ENCODE measurements at regions not wholly inside any gene's neighbourhood (a gene's known extent, or its start where the extent isn't known, plus 50 kb on each side); places are given as distances from the start of the nearest gene placed in this dataset.

- TF ChIP-seq, protein P1, sequence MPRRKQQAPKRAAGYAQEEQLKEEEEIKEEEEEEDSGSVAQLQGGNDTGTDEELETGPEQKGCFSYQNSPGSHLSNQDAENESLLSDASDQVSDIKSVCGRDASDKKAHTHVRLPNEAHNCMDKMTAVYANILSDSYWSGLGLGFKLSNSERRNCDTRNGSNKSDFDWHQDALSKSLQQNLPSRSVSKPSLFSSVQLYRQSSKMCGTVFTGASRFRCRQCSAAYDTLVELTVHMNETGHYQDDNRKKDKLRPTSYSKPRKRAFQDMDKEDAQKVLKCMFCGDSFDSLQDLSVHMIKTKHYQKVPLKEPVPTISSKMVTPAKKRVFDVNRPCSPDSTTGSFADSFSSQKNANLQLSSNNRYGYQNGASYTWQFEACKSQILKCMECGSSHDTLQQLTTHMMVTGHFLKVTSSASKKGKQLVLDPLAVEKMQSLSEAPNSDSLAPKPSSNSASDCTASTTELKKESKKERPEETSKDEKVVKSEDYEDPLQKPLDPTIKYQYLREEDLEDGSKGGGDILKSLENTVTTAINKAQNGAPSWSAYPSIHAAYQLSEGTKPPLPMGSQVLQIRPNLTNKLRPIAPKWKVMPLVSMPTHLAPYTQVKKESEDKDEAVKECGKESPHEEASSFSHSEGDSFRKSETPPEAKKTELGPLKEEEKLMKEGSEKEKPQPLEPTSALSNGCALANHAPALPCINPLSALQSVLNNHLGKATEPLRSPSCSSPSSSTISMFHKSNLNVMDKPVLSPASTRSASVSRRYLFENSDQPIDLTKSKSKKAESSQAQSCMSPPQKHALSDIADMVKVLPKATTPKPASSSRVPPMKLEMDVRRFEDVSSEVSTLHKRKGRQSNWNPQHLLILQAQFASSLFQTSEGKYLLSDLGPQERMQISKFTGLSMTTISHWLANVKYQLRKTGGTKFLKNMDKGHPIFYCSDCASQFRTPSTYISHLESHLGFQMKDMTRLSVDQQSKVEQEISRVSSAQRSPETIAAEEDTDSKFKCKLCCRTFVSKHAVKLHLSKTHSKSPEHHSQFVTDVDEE (CRISPR knock-in tag; IDR thresholded peaks at IDR 0.05): no peak
- TF ChIP-seq ZNF8 (CRISPR knock-in tag; IDR thresholded peaks at IDR 0.05) (no peak), ISL1 (CRISPR knock-in tag; IDR thresholded peaks at IDR 0.05) (no peak), ESRRG (CRISPR knock-in tag; IDR thresholded peaks at IDR 0.05) (no peak), CSDC2 (CRISPR knock-in tag; IDR thresholded peaks at IDR 0.05) (no peak)
Observed at GRCh38 chr5:136518174-136518573, 152.8 kb upstream of the TRPC7 start (continued).

GRCh38 chr5:136517755-136518154 lies 152.4 kb upstream of the TRPC7 start:
- no peak for ATAC-seq

GRCh38 chr5:136516637-136517036 lies 151.3 kb upstream of the TRPC7 start:
- ATAC-seq: no peak
- TF ChIP-seq TCF4 (CRISPR knock-in tag; IDR thresholded peaks at IDR 0.05; ENCODE audit: borderline replicate concordance) (no peak), GLIS3 (CRISPR knock-in tag; IDR thresholded peaks at IDR 0.05) (no peak), POU6F1 (CRISPR knock-in tag; IDR thresholded peaks at IDR 0.05; ENCODE audit: borderline replicate concordance, low read depth) (no peak), OSR1 (CRISPR knock-in tag; IDR thresholded peaks at IDR 0.05) (no peak)
- TF ChIP-seq, protein P2, sequence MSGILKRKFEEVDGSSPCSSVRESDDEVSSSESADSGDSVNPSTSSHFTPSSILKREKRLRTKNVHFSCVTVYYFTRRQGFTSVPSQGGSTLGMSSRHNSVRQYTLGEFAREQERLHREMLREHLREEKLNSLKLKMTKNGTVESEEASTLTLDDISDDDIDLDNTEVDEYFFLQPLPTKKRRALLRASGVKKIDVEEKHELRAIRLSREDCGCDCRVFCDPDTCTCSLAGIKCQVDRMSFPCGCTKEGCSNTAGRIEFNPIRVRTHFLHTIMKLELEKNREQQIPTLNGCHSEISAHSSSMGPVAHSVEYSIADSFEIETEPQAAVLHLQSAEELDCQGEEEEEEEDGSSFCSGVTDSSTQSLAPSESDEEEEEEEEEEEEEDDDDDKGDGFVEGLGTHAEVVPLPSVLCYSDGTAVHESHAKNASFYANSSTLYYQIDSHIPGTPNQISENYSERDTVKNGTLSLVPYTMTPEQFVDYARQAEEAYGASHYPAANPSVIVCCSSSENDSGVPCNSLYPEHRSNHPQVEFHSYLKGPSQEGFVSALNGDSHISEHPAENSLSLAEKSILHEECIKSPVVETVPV (CRISPR knock-in tag; IDR thresholded peaks at IDR 0.05): no peak

More at GRCh38 chr5:136517755-136518154, 152.4 kb upstream of the TRPC7 start:
- TF ChIP-seq GLIS3 (CRISPR knock-in tag; IDR thresholded peaks at IDR 0.05) (no peak), ZNF70 (CRISPR knock-in tag; IDR thresholded peaks at IDR 0.05) (no peak), CSDC2 (CRISPR knock-in tag; IDR thresholded peaks at IDR 0.05) (no peak), ZC3H10 (CRISPR knock-in tag; IDR thresholded peaks at IDR 0.05) (no peak), ZNF565 (CRISPR knock-in tag; conservative IDR thresholded peaks at IDR 0.05; ENCODE audit: low read depth) (no peak), PPARA (CRISPR knock-in tag; IDR thresholded peaks at IDR 0.05; ENCODE audit: borderline replicate concordance) (no peak)
- TF ChIP-seq, protein P1 (CRISPR knock-in tag; IDR thresholded peaks at IDR 0.05): no peak
- TF ChIP-seq, protein P3, sequence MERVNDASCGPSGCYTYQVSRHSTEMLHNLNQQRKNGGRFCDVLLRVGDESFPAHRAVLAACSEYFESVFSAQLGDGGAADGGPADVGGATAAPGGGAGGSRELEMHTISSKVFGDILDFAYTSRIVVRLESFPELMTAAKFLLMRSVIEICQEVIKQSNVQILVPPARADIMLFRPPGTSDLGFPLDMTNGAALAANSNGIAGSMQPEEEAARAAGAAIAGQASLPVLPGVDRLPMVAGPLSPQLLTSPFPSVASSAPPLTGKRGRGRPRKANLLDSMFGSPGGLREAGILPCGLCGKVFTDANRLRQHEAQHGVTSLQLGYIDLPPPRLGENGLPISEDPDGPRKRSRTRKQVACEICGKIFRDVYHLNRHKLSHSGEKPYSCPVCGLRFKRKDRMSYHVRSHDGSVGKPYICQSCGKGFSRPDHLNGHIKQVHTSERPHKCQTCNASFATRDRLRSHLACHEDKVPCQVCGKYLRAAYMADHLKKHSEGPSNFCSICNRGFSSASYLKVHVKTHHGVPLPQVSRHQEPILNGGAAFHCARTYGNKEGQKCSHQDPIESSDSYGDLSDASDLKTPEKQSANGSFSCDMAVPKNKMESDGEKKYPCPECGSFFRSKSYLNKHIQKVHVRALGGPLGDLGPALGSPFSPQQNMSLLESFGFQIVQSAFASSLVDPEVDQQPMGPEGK (CRISPR knock-in tag; IDR thresholded peaks at IDR 0.05; ENCODE audit: borderline replicate concordance): no peak

DNA sequence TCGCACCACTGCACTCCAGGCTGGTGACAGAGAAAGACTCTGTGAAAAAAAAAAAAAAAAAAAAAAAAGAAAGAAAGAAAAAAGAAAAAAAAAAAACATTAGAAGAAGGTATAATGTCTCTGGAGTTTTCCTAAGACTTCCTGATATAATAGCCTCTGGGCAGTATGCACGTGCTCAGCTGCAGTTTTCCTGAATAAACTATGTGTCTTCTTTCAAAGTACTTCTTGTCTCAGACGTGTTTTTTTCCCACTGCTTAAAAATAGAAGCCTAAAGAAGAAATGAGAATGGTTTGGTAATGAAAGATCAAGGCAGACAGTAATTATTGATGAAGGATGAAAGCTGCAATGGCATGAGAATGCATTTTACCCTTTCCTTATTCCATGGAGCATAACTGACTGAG lies 148.1 kb upstream of the TRPC7 start:
- TF ChIP-seq RARB (CRISPR knock-in tag; IDR thresholded peaks at IDR 0.05): no peak
- no peak for TF ChIP-seq CREB5 (CRISPR knock-in tag; IDR thresholded peaks at IDR 0.05; ENCODE audit: low read depth)
- no peak for ATAC-seq

All from SK-N-SH treated with all-trans-retinoic acid at 6 μM for 48 hours (cell line).